ENCODE measurements at regions not wholly inside any gene's neighbourhood (a gene's known extent, or its start where the extent isn't known, plus 50 kb on each side); places are given as distances from the start of the nearest gene placed in this dataset.

GRCh38 chr15:38164061-38164460, 88.6 kb upstream of the SPRED1 start:
- peaks cover 0 to 6% (median 0%) of the 10 kb centered on the region in 5 experiments for H3K27me3 ChIP-seq (replicated peaks in 2 of 5; ENCODE audit: control insufficient read depth in 4 of 5, insufficient read depth in 5 of 5, low read length in 4 of 5)
- 67% methylated on average over 1 of the region's 2 CpGs for WGBS (ENCODE audit: insufficient coverage)
- DNase-seq = no peak
- no peak overlapping the region for H3K4me3 ChIP-seq (ENCODE audit: control insufficient read depth in 1 of 7, extremely low read depth in 1 of 7, insufficient read depth in 4 of 7, low read depth in 2 of 7, low read length in 6 of 7)
- no peaks in the 10 kb centered on the region for H3K4me1 ChIP-seq (ENCODE audit: control extremely low read depth in 1 of 4, control insufficient read depth in 4 of 4, insufficient read depth in 4 of 4, low read length in 3 of 4)
- ChIA-PET POLR2A (no interaction called here), CTCF (no interaction called here)
- no peaks in the 10 kb centered on the region for H3K36me3 ChIP-seq (ENCODE audit: control insufficient read depth in 4 of 4, insufficient read depth in 4 of 4, low read length in 3 of 4)
- H3K27ac ChIP-seq (ENCODE audit: insufficient read depth in 1 of 2, low read depth in 1 of 2, low read length in 2 of 2, poor library complexity in 1 of 2, severe bottlenecking in 2 of 2) = no peak overlapping the region
- no peaks in the 10 kb centered on the region for H3K9me3 ChIP-seq (ENCODE audit: control extremely low read depth in 1 of 5, control insufficient read depth in 4 of 5, insufficient read depth in 2 of 5, low read depth in 1 of 5, low read length in 4 of 5)

GRCh38 chr15:38164507-38164906, 88.1 kb upstream of the SPRED1 start:
- Histone ChIP-seq H3K4me3 (ENCODE audit: control insufficient read depth in 1 of 7, extremely low read depth in 1 of 7, insufficient read depth in 4 of 7, low read depth in 2 of 7, low read length in 6 of 7) (no peak overlapping the region), H3K4me1 (ENCODE audit: control extremely low read depth in 1 of 4, control insufficient read depth in 4 of 4, insufficient read depth in 4 of 4, low read length in 3 of 4) (no peaks in the 10 kb centered on the region), H3K36me3 (ENCODE audit: control insufficient read depth in 4 of 4, insufficient read depth in 4 of 4, low read length in 3 of 4) (no peaks in the 10 kb centered on the region), H3K9me3 (ENCODE audit: control extremely low read depth in 1 of 5, control insufficient read depth in 4 of 5, insufficient read depth in 2 of 5, low read depth in 1 of 5, low read length in 4 of 5) (no peaks in the 10 kb centered on the region), H3K27ac (ENCODE audit: insufficient read depth in 1 of 2, low read depth in 1 of 2, low read length in 2 of 2, poor library complexity in 1 of 2, severe bottlenecking in 2 of 2) (no peak overlapping the region), H3K27me3 (replicated peaks in 2 of 5; ENCODE audit: control insufficient read depth in 4 of 5, insufficient read depth in 5 of 5, low read length in 4 of 5) (peaks cover 0 to 6% (median 0%) of the 10 kb centered on the region in 5 experiments)
- no peak for DNase-seq
- 97% methylated on average over 4 of the region's 4 CpGs for WGBS (ENCODE audit: insufficient coverage)
- ChIA-PET CTCF (no interaction called here), POLR2A (no interaction called here)

- H3K36me3 ChIP-seq (ENCODE audit: control insufficient read depth in 4 of 4, insufficient read depth in 4 of 4, low read length in 3 of 4) = no peaks in the 10 kb centered on the region
- ChIA-PET CTCF (no interaction called here), POLR2A (no interaction called here)
- no peak overlapping the region for H3K27ac ChIP-seq (ENCODE audit: insufficient read depth in 1 of 2, low read depth in 1 of 2, low read length in 2 of 2, poor library complexity in 1 of 2, severe bottlenecking in 2 of 2)
- H3K9me3 ChIP-seq (ENCODE audit: control extremely low read depth in 1 of 5, control insufficient read depth in 4 of 5, insufficient read depth in 2 of 5, low read depth in 1 of 5, low read length in 4 of 5) = no peaks in the 10 kb centered on the region
- H3K4me1 ChIP-seq (ENCODE audit: control extremely low read depth in 1 of 4, control insufficient read depth in 4 of 4, insufficient read depth in 4 of 4, low read length in 3 of 4) = no peaks in the 10 kb centered on the region
- WGBS (ENCODE audit: insufficient coverage) = 89% methylated on average over 1 of the region's 2 CpGs
- H3K4me3 ChIP-seq (ENCODE audit: control insufficient read depth in 1 of 7, extremely low read depth in 1 of 7, insufficient read depth in 4 of 7, low read depth in 2 of 7, low read length in 6 of 7) = no peak overlapping the region
- H3K27me3 ChIP-seq (replicated peaks in 2 of 5; ENCODE audit: control insufficient read depth in 4 of 5, insufficient read depth in 5 of 5, low read length in 4 of 5) = peaks cover 0 to 6% (median 0%) of the 10 kb centered on the region in 5 experiments
- DNase-seq = no peak
Observed at GRCh38 chr15:38168467-38169070, 84.1 kb upstream of the SPRED1 start.

DNA sequence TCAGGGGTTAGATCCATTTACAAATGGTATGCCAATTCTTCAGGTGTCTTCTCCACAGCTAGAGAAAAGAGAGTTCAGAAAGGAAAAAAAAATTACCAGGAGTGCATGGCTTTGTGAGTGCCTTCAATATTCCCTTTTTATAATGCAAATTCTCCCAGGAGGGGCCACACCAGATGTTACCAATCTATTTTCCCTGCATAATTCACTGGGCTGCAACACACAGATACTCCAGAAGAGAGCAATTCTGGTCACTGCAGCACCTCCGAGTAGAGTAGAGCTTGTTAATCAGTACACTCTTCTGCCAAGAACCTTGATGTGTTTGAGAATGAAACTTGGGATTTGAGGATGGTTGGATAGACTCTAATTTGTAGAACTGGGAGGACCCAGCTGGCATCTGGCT, 80.7 kb upstream of the SPRED1 start:
- Histone ChIP-seq H3K4me1 (ENCODE audit: control extremely low read depth in 1 of 4, control insufficient read depth in 4 of 4, insufficient read depth in 4 of 4, low read length in 3 of 4) (no peaks in the 10 kb centered on the region), H3K27me3 (replicated peaks in 2 of 5; ENCODE audit: control insufficient read depth in 4 of 5, insufficient read depth in 5 of 5, low read length in 4 of 5) (peaks cover 0 to 2% (median 0%) of the 10 kb centered on the region in 5 experiments), H3K9me3 (ENCODE audit: control extremely low read depth in 1 of 5, control insufficient read depth in 4 of 5, insufficient read depth in 2 of 5, low read depth in 1 of 5, low read length in 4 of 5) (no peaks in the 10 kb centered on the region), H3K36me3 (ENCODE audit: control insufficient read depth in 4 of 4, insufficient read depth in 4 of 4, low read length in 3 of 4) (no peaks in the 10 kb centered on the region), H3K27ac (ENCODE audit: insufficient read depth in 1 of 2, low read depth in 1 of 2, low read length in 2 of 2, poor library complexity in 1 of 2, severe bottlenecking in 2 of 2) (no peak overlapping the region), H3K4me3 (ENCODE audit: control insufficient read depth in 1 of 7, extremely low read depth in 1 of 7, insufficient read depth in 4 of 7, low read depth in 2 of 7, low read length in 6 of 7) (no peak overlapping the region)
- DNase-seq = no peak
- ChIA-PET POLR2A (no interaction called here), CTCF (no interaction called here)
- WGBS (ENCODE audit: insufficient coverage) = 100% methylated on average over 1 of the region's 1 CpG

- CTCF ChIA-PET = no interaction called here
- Histone ChIP-seq H3K4me1 (ENCODE audit: control extremely low read depth in 1 of 4, control insufficient read depth in 4 of 4, insufficient read depth in 4 of 4, low read length in 3 of 4) (no peaks in the 10 kb centered on the region), H3K36me3 (ENCODE audit: control insufficient read depth in 4 of 4, insufficient read depth in 4 of 4, low read length in 3 of 4) (no peaks in the 10 kb centered on the region), H3K27me3 (replicated peaks in 2 of 5; ENCODE audit: control insufficient read depth in 4 of 5, insufficient read depth in 5 of 5, low read length in 4 of 5) (no peaks in the 10 kb centered on the region), H3K9me3 (ENCODE audit: control extremely low read depth in 1 of 5, control insufficient read depth in 4 of 5, insufficient read depth in 2 of 5, low read depth in 1 of 5, low read length in 4 of 5) (no peaks in the 10 kb centered on the region), H3K27ac (ENCODE audit: insufficient read depth in 1 of 2, low read depth in 1 of 2, low read length in 2 of 2, poor library complexity in 1 of 2, severe bottlenecking in 2 of 2) (no peak overlapping the region), H3K4me3 (ENCODE audit: control insufficient read depth in 1 of 7, extremely low read depth in 1 of 7, insufficient read depth in 4 of 7, low read depth in 2 of 7, low read length in 6 of 7) (no peak overlapping the region)
- POLR2A ChIA-PET = no interaction called here
- 100% methylated on average over 1 of the region's 1 CpG for WGBS (ENCODE audit: insufficient coverage)
- no peak for DNase-seq
Observed at GRCh38 chr15:38174691-38175090, 77.9 kb upstream of the SPRED1 start.

DNA sequence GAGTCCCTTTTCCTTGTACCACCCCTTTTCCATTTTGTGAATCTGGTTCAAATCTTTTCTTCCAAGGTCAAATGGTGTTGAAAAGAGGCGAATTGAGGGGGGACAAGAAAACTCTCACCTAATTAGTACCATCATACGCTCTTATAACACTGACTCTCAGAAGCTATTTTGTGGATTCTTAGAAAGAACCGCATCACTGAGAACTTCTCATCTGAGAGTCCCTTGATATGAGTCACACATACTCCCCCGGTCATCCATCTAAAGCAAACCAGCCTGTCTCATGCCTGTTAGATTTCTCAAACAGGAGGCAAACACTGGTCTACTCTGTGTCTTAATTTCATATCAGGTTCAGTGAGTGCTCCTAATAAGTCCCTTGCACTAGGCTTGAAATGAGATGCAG, 76.5 kb upstream of the SPRED1 start:
- H3K27me3 ChIP-seq (replicated peaks in 2 of 5; ENCODE audit: control insufficient read depth in 4 of 5, insufficient read depth in 5 of 5, low read length in 4 of 5) = no peaks in the 10 kb centered on the region
- POLR2A ChIA-PET = no interaction called here
- H3K4me1 ChIP-seq (ENCODE audit: control extremely low read depth in 1 of 4, control insufficient read depth in 4 of 4, insufficient read depth in 4 of 4, low read length in 3 of 4) = no peaks in the 10 kb centered on the region
- DNase-seq = no peak
- CTCF ChIA-PET = no interaction called here
- H3K36me3 ChIP-seq (ENCODE audit: control insufficient read depth in 4 of 4, insufficient read depth in 4 of 4, low read length in 3 of 4) = no peaks in the 10 kb centered on the region
- H3K9me3 ChIP-seq (ENCODE audit: control extremely low read depth in 1 of 5, control insufficient read depth in 4 of 5, insufficient read depth in 2 of 5, low read depth in 1 of 5, low read length in 4 of 5) = no peaks in the 10 kb centered on the region
- no peak overlapping the region for H3K4me3 ChIP-seq (ENCODE audit: control insufficient read depth in 1 of 7, extremely low read depth in 1 of 7, insufficient read depth in 4 of 7, low read depth in 2 of 7, low read length in 6 of 7)
- H3K27ac ChIP-seq (ENCODE audit: insufficient read depth in 1 of 2, low read depth in 1 of 2, low read length in 2 of 2, poor library complexity in 1 of 2, severe bottlenecking in 2 of 2) = no peak overlapping the region
- WGBS (ENCODE audit: insufficient coverage) = 98% methylated on average over 4 of the region's 4 CpGs

GRCh38 chr15:38176691-38177090, 75.9 kb upstream of the SPRED1 start:
- H3K4me1 ChIP-seq (ENCODE audit: control extremely low read depth in 1 of 4, control insufficient read depth in 4 of 4, insufficient read depth in 4 of 4, low read length in 3 of 4) = no peaks in the 10 kb centered on the region
- H3K27ac ChIP-seq (ENCODE audit: insufficient read depth in 1 of 2, low read depth in 1 of 2, low read length in 2 of 2, poor library complexity in 1 of 2, severe bottlenecking in 2 of 2) = no peak overlapping the region
- H3K36me3 ChIP-seq (ENCODE audit: control insufficient read depth in 4 of 4, insufficient read depth in 4 of 4, low read length in 3 of 4) = no peaks in the 10 kb centered on the region
- H3K9me3 ChIP-seq (ENCODE audit: control extremely low read depth in 1 of 5, control insufficient read depth in 4 of 5, insufficient read depth in 2 of 5, low read depth in 1 of 5, low read length in 4 of 5) = no peaks in the 10 kb centered on the region
- H3K27me3 ChIP-seq (replicated peaks in 2 of 5; ENCODE audit: control insufficient read depth in 4 of 5, insufficient read depth in 5 of 5, low read length in 4 of 5) = no peaks in the 10 kb centered on the region
- POLR2A ChIA-PET = no interaction called here
- H3K4me3 ChIP-seq (ENCODE audit: control insufficient read depth in 1 of 7, extremely low read depth in 1 of 7, insufficient read depth in 4 of 7, low read depth in 2 of 7, low read length in 6 of 7) = no peak overlapping the region
- CTCF ChIA-PET = no interaction called here
- no peak for DNase-seq
